HG02885 (cell line): ENCODE measurements at regions not wholly inside any gene's neighbourhood (a gene's known extent, or its start where the extent isn't known, plus 50 kb on each side); places are given as distances from the start of the nearest gene placed in this dataset.

Experiments
- ATAC-seq: cut with Tn5 transposase; IDR thresholded peaks from one replicate; pipeline ENCODE4 v1.9.1; 2021; ENCODE audit warnings: mild to moderate bottlenecking; ENCODE audit not compliant: unreplicated experiment, poor library complexity

DNA sequence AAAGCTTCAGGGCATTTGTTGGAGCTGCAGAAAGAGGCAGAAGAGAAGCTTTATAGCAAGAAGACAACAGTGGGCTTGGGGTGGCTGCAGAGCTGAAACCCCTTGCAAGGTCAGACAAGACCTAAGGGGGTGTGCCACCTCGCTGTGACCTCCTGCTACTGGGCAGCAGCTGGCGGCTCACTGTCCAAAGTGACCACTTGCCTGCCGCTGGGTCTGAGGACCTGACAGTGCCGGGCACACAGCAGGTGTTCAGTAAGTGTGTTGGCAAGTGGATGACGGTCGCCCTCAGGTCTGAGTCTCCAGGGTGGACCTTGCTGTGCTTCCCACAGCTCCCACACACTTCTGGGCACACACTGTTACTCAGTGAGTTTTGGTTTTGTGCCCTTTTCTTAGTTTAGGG lies 336.5 kb downstream of the C16orf95 start:
- no peak for ATAC-seq

GRCh38 chr16:86982347-86982596 lies 334.9 kb downstream of the C16orf95 start:
- no peak for ATAC-seq

DNA sequence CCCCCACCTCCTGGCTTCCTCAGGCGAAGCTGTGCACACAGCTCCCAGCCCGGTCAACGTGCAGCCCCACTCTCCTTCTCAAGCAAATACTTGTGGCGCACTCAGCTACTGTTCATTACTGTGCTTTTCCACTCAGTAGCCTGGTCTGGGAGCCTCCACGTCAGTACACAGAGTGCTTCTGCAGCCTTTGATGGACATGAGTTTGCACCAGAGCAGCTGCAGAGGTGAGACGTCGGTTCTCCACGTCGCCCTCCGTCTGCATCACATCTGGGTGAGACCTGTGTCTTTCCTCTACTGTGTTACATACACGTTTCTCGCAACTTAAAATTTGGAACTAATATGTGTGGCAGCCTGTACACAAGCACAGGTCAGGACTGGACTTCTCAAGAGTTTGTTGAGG lies 334.3 kb downstream of the C16orf95 start:
- ATAC-seq, result no peak

GRCh38 chr16:86983621-86984020 lies 333.6 kb downstream of the C16orf95 start:
- no peak for ATAC-seq

DNA sequence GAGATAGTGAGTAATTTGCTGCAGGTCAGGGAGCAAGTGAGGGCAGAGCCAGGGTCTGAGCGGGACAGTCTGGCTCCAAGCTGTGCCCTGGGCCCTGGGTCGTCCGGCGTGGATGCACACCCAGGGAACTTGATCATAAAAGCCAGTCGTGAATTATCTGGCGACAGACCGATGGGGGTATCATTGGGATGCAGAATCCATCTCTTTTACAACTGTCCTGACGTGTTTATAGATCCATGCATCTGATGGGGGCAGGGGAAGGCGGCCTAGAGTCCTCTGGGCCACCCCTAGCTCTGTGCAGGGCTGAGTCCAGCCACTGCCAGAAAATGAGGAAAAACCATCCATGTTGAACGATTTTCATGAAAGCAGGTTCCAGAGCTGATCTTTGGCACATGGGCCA lies 332.8 kb downstream of the C16orf95 start:
- no peak for ATAC-seq

- ATAC-seq, result no peak
These were observed 332.1 kb downstream of the C16orf95 start for GRCh38 chr16:86984991-86985647.

GRCh38 chr16:86985648-86986015 lies 331.6 kb downstream of the C16orf95 start:
- ATAC-seq, result no peak

- no peak for ATAC-seq
These were observed 331.1 kb downstream of the C16orf95 start for GRCh38 chr16:86986136-86986535.

- no peak for ATAC-seq
These were observed 330.2 kb downstream of the C16orf95 start for GRCh38 chr16:86986809-86987487.

DNA sequence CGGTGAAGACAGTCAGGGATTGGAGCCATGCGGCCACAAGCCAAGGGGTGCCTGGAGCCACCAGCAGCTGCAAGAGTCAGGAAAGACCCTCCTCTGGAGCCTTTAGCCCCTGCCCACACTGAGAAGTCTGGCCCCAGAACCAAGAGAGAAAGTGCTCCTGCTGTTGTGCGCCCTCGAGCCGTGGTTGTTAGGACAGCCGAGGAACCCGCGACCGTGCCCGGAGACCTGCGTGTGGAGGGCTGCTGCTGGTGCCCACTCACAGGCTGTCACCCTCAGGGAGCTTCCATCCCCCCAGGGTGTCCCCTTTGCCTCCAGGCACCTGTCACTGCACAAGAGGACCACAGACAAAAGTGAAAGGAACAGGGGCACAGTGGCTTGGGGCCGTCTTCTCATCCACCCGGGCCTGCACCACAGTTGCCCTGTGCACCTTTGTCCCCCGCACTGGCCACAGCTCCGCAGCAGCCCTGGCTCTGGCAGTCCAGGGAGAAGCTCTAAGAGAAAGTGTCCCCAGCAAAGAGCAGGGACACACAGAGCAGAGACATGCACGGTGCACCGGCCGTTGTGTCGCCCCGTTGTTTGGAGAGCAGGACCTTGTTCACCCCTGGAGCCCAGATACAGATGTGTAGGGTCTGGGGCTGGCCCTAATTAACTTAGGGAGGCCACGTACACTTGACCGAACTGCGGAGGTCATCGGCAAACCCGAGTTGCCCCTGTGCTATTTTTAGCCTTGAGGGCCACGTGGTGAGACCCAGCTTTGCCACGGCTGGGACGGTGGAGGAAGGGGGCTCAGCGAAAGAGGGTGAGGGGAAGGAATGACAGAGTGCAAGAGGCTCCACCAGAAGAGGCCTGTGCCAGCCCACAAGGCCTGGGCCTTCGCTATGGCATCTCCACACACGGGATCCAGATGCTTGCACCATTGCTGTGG lies 329.2 kb downstream of the C16orf95 start:
- ATAC-seq, result no peak

- ATAC-seq, result no peak
These were observed 328.1 kb downstream of the C16orf95 start for GRCh38 chr16:86988920-86989696.

- no peak for ATAC-seq
These were observed 326.7 kb downstream of the C16orf95 start for GRCh38 chr16:86990451-86990850.

GRCh38 chr16:86991679-86992078 lies 325.5 kb downstream of the C16orf95 start:
- no peak for ATAC-seq

GRCh38 chr16:86992587-86992986 lies 324.6 kb downstream of the C16orf95 start:
- no peak for ATAC-seq

DNA sequence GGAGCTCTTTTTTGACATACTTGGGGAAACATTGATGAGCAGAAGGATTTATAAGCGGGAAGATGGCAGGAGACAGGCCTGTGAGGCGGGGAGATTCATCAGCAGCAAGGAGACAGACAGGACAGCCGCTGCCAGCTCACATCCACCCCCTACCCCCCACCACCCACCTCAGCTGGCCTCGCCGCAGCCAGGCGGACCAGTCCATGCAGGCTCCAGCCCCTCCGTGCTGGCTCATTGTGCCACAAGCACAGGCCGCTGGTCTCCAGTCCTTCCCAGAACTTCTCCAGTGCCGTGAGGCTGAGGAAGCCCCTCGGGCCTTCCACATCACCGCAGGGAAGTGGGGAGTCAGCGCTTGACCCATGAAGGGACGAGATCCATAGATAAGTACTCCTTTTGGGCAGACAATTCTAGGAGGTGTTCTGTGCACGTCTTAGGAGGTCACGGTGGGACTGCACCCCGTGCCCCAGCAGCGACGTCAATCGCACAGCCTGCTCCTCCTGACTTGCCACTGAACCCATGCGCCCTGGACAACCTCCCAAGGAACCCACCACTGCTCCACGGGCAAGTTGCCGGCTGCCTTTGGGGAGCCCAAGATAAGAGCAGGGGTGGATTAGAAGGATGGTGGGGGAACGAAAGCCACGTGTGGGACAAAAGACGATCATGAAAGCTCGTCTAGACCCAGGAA lies 323.6 kb downstream of the C16orf95 start:
- no peak for ATAC-seq

- no peak for ATAC-seq
These were observed 323.0 kb downstream of the C16orf95 start for GRCh38 chr16:86994215-86994614.

DNA sequence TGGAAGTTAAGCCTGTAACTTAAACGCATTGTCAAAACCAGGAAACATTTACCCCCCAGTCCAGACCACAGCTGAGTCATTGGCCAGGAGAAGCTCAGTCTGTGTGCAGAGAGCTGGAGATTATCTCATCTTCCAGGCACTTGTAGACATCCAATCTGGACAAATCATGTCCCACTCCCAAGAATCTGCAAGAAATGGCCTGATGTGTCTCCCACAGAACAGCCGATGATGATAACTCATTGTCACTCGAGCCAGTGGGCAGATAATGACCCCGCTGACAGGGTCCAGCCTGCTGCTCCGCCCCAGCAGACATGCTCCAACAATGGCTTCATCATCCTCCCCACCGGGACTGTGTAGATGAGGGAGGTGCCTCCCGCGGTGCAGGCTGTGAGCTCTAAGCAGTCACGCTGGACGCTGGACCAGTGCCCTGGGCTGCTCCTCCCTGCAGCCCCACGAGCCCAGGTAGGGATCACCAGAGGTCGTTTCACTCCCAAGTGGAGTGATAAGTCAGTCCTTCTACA lies 322.5 kb downstream of the C16orf95 start:
- ATAC-seq, result no peak

DNA sequence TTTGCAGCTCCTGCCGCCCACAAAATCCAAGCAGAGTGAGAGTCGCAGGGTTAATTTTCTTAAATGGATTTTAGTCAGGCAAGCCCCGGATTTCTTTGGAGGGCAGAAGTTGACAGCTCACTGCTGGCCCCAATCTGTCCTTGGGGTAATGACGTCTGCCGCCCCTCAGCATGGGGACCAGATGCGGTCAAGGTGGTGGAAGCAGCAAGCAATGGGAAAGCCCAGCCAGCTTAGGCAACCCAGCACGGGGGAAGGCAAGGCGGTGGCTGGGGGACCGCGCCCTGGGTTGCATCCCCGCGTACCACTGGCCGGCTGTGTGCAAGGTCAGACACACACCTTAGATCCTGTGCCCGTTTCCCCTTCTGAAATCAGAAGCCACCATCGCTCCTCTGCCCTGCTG lies 321.7 kb downstream of the C16orf95 start:
- no peak for ATAC-seq

- ATAC-seq, result no peak
These were observed 321.1 kb downstream of the C16orf95 start for GRCh38 chr16:86996081-86996480.

- ATAC-seq, result no peak
These were observed 320.1 kb downstream of the C16orf95 start for GRCh38 chr16:86997058-86997457.
